Uterus (tissue), 2 donors: ENCODE measurements at regions not wholly inside any gene's neighbourhood (a gene's known extent, or its start where the extent isn't known, plus 50 kb on each side); places are given as distances from the start of the nearest gene placed in this dataset.

ENCODE experiments used
- POLR2A ChIP-seq, 2 donors: fragments of 450-650 bp; IDR thresholded peaks; one replicate each; pipeline ENCODE4 v1.6.1; 2016; ENCODE audit warnings: antibody characterized with exemption in 2 of 2, mild to moderate bottlenecking in 1 of 2, moderate library complexity in 1 of 2
- TF ChIP-seq, protein P1 (sequence below), 4 experiments: fragments of 200-600 bp in 2 of 4; fragments of 450-650 bp in 2 of 4; sonication (generic) in 2 of 4; IDR thresholded peaks; one replicate each; pipeline ENCODE4 v1.5.1; 2016 to 2019; ENCODE audit warnings: antibody characterized with exemption in 4 of 4, mild to moderate bottlenecking in 2 of 4, moderate library complexity in 1 of 4

DNA sequence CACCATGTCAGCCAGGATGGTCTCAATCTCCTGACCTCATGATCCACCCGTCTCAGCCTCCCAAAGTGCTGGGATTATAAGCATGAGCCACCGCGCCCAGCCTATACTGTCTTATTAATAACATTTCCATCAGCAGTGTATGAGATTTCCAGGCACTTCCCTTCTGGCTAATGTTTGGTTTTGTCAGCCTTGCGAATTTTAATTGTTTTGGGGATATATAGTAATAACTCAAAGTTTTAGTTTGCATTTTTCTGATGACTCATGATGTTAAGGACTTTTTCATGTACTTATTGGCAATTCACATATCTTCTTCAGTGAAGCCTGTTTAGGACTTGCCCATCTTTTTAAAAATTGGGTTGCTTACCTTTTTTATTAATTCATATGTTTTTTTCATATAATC lies 76.0 kb downstream of the TMEM270 start:
- TF ChIP-seq, protein P1, sequence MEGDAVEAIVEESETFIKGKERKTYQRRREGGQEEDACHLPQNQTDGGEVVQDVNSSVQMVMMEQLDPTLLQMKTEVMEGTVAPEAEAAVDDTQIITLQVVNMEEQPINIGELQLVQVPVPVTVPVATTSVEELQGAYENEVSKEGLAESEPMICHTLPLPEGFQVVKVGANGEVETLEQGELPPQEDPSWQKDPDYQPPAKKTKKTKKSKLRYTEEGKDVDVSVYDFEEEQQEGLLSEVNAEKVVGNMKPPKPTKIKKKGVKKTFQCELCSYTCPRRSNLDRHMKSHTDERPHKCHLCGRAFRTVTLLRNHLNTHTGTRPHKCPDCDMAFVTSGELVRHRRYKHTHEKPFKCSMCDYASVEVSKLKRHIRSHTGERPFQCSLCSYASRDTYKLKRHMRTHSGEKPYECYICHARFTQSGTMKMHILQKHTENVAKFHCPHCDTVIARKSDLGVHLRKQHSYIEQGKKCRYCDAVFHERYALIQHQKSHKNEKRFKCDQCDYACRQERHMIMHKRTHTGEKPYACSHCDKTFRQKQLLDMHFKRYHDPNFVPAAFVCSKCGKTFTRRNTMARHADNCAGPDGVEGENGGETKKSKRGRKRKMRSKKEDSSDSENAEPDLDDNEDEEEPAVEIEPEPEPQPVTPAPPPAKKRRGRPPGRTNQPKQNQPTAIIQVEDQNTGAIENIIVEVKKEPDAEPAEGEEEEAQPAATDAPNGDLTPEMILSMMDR (IDR thresholded peaks at IDR 0.05) = no peak
- no peak for TF ChIP-seq POLR2A (IDR thresholded peaks at IDR 0.05)
